ENCODE measurements at regions not wholly inside any gene's neighbourhood (a gene's known extent, or its start where the extent isn't known, plus 50 kb on each side); places are given as distances from the start of the nearest gene placed in this dataset.

DNA sequence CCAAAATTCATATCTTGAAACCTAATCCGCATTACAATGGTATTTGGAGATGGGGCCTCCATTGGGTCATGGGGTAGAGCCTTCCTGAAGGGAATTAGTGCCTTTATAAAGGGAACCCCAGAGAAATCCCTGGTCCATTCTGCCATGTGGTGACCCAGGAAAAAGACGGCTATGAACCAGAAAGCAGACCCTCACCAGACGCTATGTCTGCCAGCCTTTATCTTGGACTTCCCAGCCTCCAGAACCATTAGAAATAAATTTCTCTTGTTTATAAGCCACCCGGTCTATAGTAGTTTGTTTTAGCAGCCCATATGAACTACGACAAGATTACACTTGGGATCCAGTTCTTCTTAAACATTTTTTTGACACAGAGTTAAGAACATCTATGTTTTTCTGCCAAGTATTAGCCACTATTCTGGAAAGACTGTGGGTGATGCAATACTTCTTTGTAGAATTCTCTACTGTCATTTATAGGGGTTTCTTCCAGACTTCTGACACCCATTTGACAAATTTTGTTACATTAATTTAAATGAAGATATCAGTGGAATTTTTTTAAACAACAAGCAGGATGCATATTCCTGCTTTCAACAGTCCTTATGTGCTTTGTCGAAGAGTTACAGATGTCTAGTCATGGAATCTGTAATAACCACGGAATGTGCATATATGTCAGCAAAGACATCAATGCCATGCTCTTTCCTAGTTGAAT, 572.4 kb downstream of the NR2F1-AS1 start:
- TF ChIP-seq, protein P1, sequence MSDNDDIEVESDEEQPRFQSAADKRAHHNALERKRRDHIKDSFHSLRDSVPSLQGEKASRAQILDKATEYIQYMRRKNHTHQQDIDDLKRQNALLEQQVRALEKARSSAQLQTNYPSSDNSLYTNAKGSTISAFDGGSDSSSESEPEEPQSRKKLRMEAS (IDR thresholded peaks at IDR 0.05; ENCODE audit: low read depth, low read length), result no peak
- TF ChIP-seq MYC (IDR thresholded peaks at IDR 0.05; ENCODE audit: low read depth, low read length) (no peak), POLR2A (IDR thresholded peaks at IDR 0.05; ENCODE audit: extremely low read depth, insufficient read length) (no peak)
- TF ChIP-seq, protein P2, sequence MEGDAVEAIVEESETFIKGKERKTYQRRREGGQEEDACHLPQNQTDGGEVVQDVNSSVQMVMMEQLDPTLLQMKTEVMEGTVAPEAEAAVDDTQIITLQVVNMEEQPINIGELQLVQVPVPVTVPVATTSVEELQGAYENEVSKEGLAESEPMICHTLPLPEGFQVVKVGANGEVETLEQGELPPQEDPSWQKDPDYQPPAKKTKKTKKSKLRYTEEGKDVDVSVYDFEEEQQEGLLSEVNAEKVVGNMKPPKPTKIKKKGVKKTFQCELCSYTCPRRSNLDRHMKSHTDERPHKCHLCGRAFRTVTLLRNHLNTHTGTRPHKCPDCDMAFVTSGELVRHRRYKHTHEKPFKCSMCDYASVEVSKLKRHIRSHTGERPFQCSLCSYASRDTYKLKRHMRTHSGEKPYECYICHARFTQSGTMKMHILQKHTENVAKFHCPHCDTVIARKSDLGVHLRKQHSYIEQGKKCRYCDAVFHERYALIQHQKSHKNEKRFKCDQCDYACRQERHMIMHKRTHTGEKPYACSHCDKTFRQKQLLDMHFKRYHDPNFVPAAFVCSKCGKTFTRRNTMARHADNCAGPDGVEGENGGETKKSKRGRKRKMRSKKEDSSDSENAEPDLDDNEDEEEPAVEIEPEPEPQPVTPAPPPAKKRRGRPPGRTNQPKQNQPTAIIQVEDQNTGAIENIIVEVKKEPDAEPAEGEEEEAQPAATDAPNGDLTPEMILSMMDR (IDR thresholded peaks at IDR 0.05; ENCODE audit: low read depth, low read length), result no peak
- no peak for DNase-seq (ENCODE audit: low read depth)
- no peak overlapping the region for H3K4me3 ChIP-seq (ENCODE audit: low read depth, low read length)

DNA sequence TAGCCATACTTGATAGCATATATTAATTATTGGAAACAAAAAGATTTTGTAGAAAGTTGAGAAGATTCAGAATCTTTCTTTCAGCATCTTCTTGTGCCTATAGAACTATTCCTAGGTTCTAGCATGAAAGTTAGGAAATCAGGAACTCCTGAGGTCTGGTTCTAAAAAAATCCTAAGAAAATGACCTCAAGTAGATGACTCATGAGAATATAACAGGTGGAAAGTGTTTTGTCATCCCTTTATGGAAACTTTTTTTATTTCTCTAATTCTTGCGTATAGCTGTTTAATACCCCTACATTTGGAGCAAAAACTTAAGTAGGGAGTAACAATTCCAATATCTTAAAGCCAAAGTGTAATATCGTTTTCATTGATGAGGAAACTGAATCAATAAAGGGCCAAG, 574.1 kb downstream of the NR2F1-AS1 start:
- TF ChIP-seq POLR2A (IDR thresholded peaks at IDR 0.05; ENCODE audit: extremely low read depth, insufficient read length) (no peak), MYC (IDR thresholded peaks at IDR 0.05; ENCODE audit: low read depth, low read length) (no peak)
- TF ChIP-seq, protein P2 (IDR thresholded peaks at IDR 0.05; ENCODE audit: low read depth, low read length), result no peak
- TF ChIP-seq, protein P1 (IDR thresholded peaks at IDR 0.05; ENCODE audit: low read depth, low read length), result no peak
- H3K4me3 ChIP-seq (ENCODE audit: low read depth, low read length), result no peak overlapping the region
- DNase-seq (ENCODE audit: low read depth), result no peak

DNA sequence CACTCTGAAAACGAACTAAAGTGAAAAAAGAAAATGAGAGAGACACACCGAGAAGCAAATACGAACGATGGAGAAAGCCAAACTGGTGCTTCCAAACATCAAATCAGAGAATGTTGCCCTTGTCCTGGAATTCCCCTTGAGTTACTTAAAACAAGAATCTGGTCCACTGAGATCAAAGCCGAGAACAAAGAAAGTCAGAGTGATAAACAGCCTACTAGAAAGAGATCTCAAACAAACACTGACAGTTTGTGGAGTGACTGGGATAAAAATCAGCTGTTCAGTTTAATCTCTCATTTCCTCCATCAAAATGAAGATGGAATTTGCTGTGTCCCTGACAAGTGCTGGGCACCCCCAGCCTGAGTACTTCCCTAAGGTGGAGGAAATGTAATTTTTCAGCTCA, 582.6 kb downstream of the NR2F1-AS1 start:
- H3K4me3 ChIP-seq (ENCODE audit: low read depth, low read length), result no peak overlapping the region
- no peak for TF ChIP-seq POLR2A (IDR thresholded peaks at IDR 0.05; ENCODE audit: extremely low read depth, insufficient read length)
- DNase-seq (ENCODE audit: low read depth), result no peak

DNA sequence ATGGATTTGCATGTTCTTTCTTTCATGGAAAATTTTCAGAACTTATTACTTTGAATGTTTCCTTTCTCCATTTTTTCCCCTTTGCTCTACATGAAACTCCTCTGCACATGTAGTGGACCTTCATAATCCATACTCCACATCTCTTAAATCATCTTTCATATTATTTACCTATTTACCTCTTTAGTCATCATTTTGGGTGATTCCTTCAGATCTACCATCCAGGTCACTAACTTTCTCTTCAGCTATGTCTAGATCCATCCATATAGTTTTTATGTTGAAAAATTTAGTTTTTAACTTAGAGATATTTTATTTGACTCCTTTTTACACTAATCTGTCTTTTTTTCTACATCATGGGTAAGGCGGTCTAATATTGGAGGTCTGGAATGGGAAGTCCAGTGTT, 586.6 kb downstream of the NR2F1-AS1 start:
- TF ChIP-seq, protein P2 (IDR thresholded peaks at IDR 0.05; ENCODE audit: low read depth, low read length), result no peak
- TF ChIP-seq MYC (IDR thresholded peaks at IDR 0.05; ENCODE audit: low read depth, low read length) (no peak), POLR2A (IDR thresholded peaks at IDR 0.05; ENCODE audit: extremely low read depth, insufficient read length) (no peak)
- TF ChIP-seq, protein P1 (IDR thresholded peaks at IDR 0.05; ENCODE audit: low read depth, low read length), result no peak
- no peak for DNase-seq (ENCODE audit: low read depth)
- no peak overlapping the region for H3K4me3 ChIP-seq (ENCODE audit: low read depth, low read length)

DNA sequence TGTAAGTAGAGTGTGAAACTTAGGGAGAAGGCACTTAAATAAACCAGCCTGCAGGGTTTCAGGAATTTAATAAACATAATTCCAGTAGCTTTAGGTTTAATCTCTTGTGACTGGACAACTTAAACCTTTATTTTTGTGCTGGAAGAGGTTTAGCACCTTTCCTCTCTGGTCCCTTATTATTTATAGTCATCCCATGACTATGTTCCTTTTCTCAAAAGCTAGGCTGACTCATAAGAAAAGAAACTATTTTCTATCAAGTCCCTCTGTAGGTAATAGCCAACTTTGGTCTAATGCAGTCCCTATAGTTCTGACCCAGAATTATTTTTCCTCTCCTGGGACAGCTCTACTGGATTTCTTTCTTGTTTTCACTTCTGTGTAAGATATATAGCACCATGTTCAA, 588.9 kb downstream of the NR2F1-AS1 start:
- TF ChIP-seq, protein P2 (IDR thresholded peaks at IDR 0.05; ENCODE audit: low read depth, low read length), result no peak
- TF ChIP-seq, protein P1 (IDR thresholded peaks at IDR 0.05; ENCODE audit: low read depth, low read length), result no peak
- TF ChIP-seq POLR2A (IDR thresholded peaks at IDR 0.05; ENCODE audit: extremely low read depth, insufficient read length), result no peak
- TF ChIP-seq MYC (IDR thresholded peaks at IDR 0.05; ENCODE audit: low read depth, low read length), result no peak
- no peak for DNase-seq (ENCODE audit: low read depth)

DNA sequence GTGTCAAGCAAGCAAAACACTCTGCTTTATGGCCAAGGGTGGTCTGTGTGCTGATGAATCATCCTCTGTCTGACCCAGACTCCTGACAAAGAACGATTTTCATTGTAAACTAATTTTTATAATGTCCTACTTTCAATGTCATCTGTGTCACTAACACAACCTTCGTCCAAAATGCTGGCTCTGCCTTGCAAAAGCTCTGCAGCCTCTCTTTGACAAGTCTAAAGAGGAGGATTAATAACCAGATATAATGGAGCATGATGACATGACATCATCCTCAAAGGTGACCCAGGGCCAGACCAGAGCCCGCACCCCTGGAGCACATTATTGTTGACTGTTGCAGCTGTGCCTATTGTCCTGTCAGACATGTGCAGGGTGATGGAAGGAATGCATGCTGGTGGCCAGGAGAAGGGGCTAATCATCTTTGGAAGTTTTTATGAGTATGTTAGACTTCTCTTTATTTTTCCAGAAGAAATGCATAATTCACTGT, 589.4 kb downstream of the NR2F1-AS1 start:
- TF ChIP-seq, protein P2 (IDR thresholded peaks at IDR 0.05; ENCODE audit: low read depth, low read length), result no peak
- TF ChIP-seq, protein P1 (IDR thresholded peaks at IDR 0.05; ENCODE audit: low read depth, low read length), result no peak
- no peak for TF ChIP-seq MYC (IDR thresholded peaks at IDR 0.05; ENCODE audit: low read depth, low read length)
- no peak for TF ChIP-seq POLR2A (IDR thresholded peaks at IDR 0.05; ENCODE audit: extremely low read depth, insufficient read length)
- no peak overlapping the region for H3K4me3 ChIP-seq (ENCODE audit: low read depth, low read length)
- no peak for DNase-seq (ENCODE audit: low read depth)

More for the DNA sequence above, 588.9 kb downstream of the NR2F1-AS1 start:
- H3K4me3 ChIP-seq (ENCODE audit: low read depth, low read length), result no peak overlapping the region

All from NB4 (cell line).